GM23248 (cell line): ENCODE measurements at regions not wholly inside any gene's neighbourhood (a gene's known extent, or its start where the extent isn't known, plus 50 kb on each side); places are given as distances from the start of the nearest gene placed in this dataset.

Source experiments
- EZH2 ChIP-seq: fragments of 200-600 bp; sonication (generic); IDR thresholded peaks from 2 replicates; pipeline ENCODE4 v1.6.1; 2018; ENCODE audit warnings: antibody characterized with exemption, mild to moderate bottlenecking; ENCODE audit not compliant: insufficient read depth, poor library complexity, severe bottlenecking
- EZH2phosphoT487 ChIP-seq: fragments of 200-600 bp; sonication (generic); IDR thresholded peaks from 2 replicates; pipeline ENCODE4 v1.6.1; 2018; ENCODE audit warnings: antibody characterized with exemption, moderate library complexity, mild to moderate bottlenecking, low read depth; ENCODE audit not compliant: insufficient read depth

GRCh38 chr3:25904206-25904605 is 114.3 kb downstream of the OXSM start:
- TF ChIP-seq EZH2 = no peak
- TF ChIP-seq EZH2phosphoT487 = no peak
